Left colon (tissue), 2 donors: ENCODE measurements at regions not wholly inside any gene's neighbourhood (a gene's known extent, or its start where the extent isn't known, plus 50 kb on each side); places are given as distances from the start of the nearest gene placed in this dataset.
"Not testable (repeated sequence)": the region's sequence is repeated elsewhere in the genome, so short reads cannot be mapped to it uniquely, and the experiment has no call there.

ENCODE experiments used
- ATAC-seq: fragments of 200-7000 bp; cut with Tn5 transposase; one replicate; pipeline ENCODE4 v1.9.1; 2020; ENCODE audit warnings: mild to moderate bottlenecking, moderate library complexity
- DNase-seq, 2 donors: peaks; one replicate each; pipeline ENCODE4 v3.0.0-alpha.2; 2020
- intact Hi-C, 2 donors: fragments of 100-400 bp; cut with DNase I in 1 of 2; cut with micrococcal nuclease in 1 of 2; formaldehyde crosslinking; loops; one replicate each; pipeline versions ENCODE4 v1.11.2 to v1.14.0; 2022; cut with DNase I, micrococcal nuclease
- donor health status: DM: no; HTN: no; CAD: no.
- donor health status: DM: yes; HTN: yes; CAD: no.

DNA sequence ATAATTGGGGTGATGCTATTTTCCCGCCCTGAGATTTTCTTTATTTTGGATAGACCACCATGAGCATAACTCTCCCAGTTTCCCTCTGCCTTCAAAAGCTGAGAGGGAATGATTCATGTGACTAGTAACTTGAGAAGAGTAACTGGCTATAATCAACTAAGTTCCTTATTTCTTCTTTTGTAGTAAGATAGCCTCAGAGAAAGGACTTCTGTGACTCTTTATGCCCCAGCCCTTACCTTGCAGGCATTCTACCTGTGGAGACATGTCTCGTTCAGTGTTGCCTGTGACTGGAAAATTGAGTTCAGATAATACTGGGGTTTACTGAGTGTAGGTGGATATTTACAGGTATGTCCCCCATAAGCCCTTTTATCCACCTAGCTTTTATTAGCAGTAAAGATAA is 715.4 kb upstream of the HS3ST1 start:
- intact Hi-C loops = no loop called here
- ATAC-seq (no peak), DNase-seq (no peak)

DNA sequence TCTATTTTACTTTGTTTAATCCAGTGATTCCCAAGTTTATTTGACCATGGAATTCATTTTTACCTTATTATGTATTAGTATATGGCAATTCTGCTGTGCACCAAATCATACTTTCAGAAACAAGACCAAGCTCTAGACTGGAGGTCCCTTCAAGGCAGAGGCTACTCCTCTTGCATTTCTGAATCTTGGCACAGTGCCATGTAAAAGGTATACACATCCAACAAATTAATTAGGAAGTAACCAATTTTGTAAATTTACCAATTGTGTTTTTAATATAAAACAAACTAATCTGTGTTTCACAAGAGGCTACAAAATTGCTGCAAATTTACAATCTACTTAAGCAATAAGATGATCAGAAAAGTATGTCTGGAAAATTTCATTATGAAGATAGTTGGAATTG is 712.2 kb upstream of the HS3ST1 start:
- ATAC-seq (no peak), DNase-seq (no peak)
- intact Hi-C loops = no loop called here

DNA sequence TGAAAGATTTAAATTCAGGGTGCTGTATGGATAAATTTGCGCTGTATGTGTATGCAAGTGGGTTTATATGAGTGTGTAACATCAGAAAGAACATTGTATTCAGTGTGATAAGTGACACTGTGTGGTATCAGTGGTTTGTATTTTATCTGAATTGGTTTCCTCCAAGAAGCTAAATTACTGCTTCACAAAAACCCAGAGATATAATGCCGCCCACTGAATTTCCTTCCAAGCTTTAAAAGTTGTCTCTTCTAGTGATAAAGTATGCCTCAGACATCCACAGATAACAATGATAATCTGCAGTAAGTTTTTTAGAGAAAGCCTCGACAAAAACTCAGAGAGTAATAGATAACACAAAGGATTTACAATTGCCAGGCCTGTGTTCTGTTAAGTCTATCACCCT is 710.6 kb upstream of the HS3ST1 start:
- intact Hi-C loops = no loop called here

DNA sequence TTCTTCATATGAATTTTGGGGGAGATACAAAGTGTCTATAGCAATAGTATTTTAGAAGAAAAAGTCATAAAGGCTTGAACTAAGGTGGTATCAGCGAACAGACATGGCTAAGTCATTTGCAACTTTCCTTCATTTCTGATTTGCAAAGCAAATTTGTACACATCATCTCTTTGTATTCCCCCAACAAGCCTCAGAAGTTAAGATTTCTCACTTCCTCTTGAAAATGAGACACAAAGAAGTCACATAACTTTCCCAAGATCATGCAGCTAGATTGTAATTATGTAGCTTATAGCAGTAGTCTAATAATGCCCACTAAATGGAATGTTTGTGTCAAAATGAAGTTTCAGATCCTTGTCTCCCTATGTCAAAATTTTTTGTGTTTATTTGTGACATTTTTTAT is 709.8 kb upstream of the HS3ST1 start:
- intact Hi-C loops = no loop called here
- DNase-seq = no peak

More for the DNA sequence above, 710.6 kb upstream of the HS3ST1 start:
- ATAC-seq (no peak), DNase-seq (no peak)

DNA sequence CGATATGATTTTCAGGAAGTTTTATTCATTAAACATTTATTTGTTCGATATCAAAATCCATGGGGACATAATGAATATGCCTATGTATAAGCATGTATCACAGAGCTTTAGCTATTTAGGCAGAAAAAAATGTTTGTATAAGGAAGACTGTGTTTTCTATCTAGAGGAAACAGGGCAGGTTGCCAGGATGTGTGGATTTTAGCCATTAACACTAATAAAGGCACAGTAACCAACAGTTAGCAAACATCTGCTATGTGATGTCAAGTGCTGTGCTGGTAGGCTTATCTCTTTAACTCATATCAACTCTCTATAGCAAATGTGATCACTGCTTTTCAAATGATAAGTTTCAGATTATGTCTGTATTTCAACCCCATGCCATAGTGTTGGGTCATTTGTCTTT is 708.9 kb upstream of the HS3ST1 start:
- no peak for DNase-seq
- intact Hi-C loops = no loop called here

More for the DNA sequence above, 709.8 kb upstream of the HS3ST1 start:
- ATAC-seq = no peak

DNA sequence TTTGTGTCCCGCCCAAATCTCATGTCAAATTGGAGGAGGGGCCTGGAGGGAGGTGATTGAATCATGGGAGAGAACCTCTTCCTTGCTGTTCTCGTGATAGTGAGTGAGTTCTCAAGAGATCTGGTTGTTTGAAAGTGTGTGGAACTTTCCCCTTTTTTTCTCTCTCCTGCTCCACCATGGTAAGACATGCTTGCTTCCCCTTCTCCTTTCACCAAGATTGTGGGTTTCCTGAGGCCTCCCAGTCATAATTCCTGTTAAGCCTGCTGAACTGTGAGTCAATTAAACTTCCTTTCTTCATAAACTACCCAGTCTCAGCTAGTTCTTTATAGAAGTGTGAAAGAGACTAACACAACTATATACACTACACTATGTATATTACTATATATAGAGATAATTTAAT is 697.8 kb upstream of the HS3ST1 start:
- DNase-seq (no peak), ATAC-seq (no peak)
- intact Hi-C loops = no loop called here

More for the DNA sequence above, 708.9 kb upstream of the HS3ST1 start:
- no peak for ATAC-seq

DNA sequence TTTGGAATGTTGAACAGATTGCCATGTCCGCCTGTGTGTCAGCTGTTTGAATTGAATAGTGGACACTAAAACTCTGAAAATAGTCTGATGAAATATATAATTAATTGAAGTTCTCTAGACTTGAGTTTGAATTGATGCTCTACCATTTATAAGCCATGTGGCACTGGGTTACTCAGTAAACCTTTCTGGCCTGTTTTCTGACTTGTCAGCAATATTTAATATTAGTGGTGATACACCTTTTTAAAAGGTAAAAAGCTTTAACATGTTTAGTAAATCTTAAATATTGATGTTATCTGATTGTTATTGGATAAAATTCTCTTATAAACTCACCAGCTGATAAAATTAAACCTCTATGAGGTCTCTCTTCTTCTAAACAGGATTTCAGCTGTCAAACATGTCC is 695.4 kb upstream of the HS3ST1 start:
- no peak for ATAC-seq
- DNase-seq = no peak
- intact Hi-C loops = no loop called here

DNA sequence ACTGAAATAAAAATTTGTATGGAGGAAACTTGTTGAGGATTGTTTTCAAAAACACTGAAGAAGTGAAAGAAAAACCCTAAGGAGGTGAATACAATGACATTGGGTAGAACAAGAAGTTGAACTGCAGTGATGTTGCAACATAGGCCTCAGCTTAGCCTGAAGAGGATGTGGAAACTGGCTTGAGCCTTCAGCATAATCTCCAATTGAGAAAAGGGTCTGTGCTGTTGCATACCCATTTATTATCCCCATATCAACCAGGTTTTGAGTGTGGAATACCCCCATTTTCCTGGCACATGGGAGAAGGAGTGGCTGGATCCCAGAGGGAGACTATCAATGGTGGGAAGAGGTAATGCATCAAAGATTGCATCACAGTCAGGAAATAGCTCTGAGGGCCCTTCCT is 695.0 kb upstream of the HS3ST1 start:
- intact Hi-C loops = no loop called here
- no peak for DNase-seq
- no peak for ATAC-seq

DNA sequence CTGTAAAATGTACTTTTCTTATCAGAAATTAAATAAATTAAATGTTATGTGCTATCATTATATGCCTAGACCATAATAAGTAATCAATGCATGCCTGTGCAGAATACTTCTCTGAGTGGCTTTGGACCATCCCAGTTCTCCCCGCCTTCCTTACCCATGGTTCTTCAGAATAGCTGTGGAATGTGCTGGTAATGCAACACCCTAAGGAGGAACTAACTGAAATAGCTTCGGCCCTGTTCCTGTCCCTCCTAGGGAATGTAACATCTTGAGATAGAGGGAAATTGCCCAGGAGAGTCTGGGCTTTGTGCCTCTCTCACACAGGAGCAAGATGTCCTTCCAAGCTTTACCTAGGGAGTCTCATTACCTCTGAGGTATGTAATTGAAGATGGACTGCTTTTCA is 693.6 kb upstream of the HS3ST1 start:
- intact Hi-C loops = no loop called here
- ATAC-seq = no peak
- no peak for DNase-seq

DNA sequence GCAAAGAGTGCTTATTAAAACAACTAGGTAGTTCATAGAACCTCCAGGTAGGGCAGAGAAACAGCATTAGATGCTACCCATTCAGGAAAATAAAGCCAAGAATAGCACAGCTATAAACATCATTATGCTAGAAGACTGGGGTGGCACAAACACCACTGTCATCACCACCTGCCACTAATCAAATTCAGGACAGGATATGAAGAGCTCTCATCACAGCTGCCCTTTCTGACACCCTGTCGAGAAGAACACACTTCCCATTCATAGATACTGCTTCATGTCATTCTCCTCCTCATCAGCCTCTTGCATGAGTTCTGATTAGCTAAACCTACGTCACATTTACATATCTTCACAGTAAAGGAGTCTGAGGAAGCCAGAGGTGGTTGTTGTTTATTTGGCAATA is 692.3 kb upstream of the HS3ST1 start:
- intact Hi-C loops = no loop called here
- ATAC-seq (no peak), DNase-seq (no peak)

DNA sequence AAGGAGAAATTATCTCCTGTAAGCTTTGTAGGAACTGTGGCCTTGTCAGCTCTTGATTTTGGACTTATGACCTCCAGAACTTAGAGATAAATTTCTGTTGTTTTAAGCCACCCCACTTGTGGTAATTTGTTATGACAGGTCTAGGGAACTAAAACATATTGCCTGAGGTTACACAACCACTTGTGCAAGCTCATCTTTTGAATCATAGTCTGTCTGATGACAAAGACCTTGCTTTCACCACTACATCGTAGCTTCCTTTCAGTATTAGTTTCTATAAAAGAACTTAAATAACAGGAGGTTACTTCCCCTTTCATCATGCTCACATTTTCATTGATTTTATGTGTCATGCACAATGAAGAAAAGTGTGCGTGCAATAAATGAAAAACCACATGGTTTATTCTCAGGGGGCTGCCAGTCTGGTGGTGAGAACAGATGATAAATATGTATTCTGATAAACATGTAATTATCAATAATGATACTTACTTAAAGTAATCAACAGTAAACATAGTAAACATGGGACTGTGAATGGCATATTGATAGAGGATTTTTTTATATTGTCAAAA is 690.0 kb upstream of the HS3ST1 start:
- no peak for ATAC-seq
- intact Hi-C loops = no loop called here
- DNase-seq = no peak

DNA sequence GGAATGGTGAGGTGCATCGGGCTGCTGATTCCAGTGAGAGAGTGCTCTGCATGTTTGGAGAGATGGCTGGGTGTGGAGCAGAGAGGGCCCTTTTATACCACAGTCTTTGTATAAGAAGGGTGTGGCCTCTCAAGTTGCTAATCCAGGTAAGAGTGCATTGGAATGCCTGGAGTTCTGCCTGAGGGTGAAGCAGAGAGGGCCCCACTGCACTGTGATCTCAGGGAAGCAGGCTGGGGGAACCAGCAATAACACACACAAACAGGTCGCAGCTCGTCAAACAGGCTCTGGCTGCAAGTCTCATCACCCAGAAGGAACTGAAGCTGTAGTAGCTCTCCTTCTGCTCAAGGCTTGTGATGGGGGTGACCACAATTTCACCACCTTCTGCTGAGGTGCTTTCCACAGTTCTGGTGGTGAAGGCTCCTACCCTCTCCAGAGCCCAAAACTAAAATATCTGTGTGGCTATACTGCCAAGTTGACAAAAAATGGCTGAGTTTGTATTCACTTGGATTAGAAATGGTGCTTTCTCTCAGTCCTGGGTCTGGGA is 687.4 kb upstream of the HS3ST1 start:
- no peak for DNase-seq
- intact Hi-C loops = no loop called here
- no peak for ATAC-seq

DNA sequence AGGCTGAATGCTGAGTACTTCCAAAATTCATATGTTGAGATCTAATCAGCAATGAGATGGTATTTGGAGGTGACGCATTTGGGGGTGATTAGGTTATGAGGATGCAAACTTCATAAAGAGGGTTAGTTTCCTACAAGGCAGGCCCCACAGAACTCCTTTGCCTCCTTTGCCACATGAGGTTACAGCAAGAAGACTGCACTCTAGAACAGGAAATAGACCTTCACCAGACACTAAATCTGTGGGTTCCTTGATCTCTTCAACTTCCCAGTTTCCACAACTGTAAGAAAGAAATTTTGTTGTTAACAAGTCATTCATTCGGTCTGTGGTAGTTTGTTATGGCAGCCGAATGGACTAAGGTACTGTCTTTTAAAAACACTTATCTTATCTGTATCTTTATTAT is 681.9 kb upstream of the HS3ST1 start:
- DNase-seq = no peak
- intact Hi-C loops = no loop called here
- ATAC-seq = no peak

DNA sequence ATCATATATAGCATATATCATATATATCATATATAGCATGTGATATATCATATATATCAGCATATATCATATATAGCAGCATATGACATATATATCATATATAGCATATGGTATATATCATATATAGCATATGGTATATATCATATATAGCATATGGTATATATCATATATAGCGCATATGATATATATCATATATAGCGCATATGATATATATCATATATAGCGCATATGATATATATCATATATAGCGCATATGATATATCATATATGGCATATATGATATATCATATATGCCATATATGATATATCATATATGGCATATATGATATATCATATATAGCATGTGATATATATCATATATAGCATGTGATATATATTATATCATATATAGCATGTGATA is 680.4 kb upstream of the HS3ST1 start:
- DNase-seq, intact Hi-C loops, ATAC-seq: not testable (repeated sequence)

DNA sequence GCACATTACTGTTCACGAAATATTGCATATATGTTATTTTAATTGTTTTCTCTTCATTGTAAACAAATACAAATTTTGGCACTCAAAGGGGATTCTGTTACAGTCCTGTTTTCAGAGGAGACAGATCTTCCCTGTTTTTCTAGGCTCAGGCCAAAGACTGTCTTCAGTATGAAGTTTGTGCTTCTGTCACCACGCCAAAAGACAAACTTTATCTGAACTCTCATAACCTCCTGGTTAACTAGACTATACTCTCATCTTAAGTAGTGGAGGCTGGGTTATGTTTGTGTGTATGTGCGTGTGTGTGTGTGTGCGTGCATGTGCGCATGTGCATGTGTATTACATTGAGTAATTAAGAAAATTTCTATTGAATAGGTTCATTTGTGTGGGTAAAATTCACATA is 676.8 kb upstream of the HS3ST1 start:
- ATAC-seq (no peak), DNase-seq (no peak)
- intact Hi-C loops = no loop called here

DNA sequence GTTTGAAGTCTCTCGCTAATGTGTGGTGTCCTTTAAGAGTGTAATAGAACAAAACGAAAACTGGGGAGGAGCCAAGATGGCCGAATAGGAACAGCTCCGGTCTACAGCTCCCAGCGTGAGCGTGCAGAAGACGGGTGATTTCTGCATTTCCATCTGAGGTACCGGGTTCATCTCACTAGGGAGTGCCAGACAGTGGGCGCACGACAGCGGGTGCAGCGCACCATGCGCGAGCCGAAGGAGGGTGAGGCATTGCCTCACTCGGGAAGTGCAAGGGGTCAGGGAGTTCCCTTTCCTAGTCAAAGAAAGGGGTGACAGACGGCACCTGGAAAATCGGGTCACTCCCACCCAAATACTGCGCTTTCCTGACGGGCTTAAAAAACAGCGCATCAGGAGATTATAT is 661.2 kb upstream of the HS3ST1 start:
- ATAC-seq, intact Hi-C loops, DNase-seq: not testable (repeated sequence)

DNA sequence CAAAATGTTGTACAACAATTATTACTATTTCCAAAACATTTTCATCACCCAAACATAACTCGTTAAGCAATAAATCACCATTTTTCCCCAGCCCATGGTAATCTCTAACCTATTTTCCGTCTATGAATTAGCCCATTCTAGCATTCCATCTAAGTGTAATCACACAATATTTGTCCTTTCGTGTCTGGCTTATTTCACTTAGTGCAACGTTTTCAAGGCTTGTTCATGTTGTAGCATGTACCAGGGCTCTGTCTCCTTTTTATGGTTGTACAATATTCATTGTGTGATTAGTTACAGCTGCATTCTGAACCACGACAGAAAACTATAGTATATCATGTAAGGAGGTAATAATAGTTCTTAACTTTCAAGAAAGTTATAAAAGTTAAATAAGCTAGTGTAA is 656.0 kb upstream of the HS3ST1 start:
- ATAC-seq (no peak), DNase-seq (no peak)
- intact Hi-C loops = no loop called here

DNA sequence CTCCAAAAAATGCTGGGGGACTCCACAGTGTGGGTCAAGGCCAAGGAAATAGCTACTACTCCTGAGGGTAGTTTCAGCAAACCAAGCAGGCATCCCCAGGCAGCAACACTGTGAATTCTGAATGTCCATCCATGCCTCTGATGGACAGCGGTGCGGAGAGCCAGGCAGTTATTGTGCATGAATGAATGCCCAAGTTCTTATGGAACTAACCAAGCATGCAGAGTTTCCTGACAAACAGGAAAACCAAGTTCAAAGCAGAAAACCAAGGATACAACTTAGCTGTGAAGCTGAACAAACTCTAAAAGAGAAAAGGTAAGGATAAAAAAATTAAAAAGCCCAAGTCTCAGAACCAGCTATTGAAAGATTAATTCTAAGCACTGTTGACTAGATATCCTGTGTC is 642.6 kb upstream of the HS3ST1 start:
- intact Hi-C loops = no loop called here
- DNase-seq (no peak), ATAC-seq (no peak)

DNA sequence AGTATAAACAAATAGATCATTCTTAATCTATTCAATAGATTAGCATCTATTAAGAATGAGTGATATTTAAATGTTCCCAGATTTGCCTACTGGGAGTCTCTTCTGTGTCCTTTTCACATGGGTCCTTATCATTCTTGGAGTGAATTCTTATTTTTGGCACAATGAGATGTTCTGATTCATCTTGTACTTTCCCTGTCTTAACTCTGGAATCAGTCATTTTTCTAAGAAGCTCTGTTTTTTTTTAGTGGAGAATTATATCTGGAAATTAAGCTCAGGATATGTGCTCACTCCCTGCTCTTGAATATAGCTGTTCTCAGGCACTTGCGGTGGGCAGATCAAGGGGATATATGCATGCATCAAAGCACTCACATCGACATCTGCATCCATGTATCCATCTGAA is 625.3 kb upstream of the HS3ST1 start:
- DNase-seq (no peak), ATAC-seq (no peak)
- intact Hi-C loops = no loop called here

DNA sequence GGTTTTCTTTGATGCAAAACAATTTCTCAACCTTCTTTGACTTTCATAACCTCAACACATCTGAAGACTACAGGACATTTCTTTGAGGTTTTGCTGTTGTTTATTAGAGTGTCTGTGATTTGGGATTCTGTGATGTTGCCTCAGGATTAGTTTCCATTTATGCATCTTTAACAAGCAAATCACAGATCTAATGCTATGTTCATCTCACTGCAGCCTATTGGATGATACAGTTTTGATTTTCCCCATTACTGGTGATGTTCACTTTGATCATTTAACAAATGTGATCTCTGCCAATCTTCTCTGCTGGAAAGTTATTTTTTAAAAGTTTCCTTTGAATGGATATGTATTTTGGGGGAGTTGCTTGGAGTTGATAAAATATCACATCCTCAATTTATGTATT is 624.9 kb upstream of the HS3ST1 start:
- DNase-seq (no peak), ATAC-seq (no peak)
- intact Hi-C loops = no loop called here

DNA sequence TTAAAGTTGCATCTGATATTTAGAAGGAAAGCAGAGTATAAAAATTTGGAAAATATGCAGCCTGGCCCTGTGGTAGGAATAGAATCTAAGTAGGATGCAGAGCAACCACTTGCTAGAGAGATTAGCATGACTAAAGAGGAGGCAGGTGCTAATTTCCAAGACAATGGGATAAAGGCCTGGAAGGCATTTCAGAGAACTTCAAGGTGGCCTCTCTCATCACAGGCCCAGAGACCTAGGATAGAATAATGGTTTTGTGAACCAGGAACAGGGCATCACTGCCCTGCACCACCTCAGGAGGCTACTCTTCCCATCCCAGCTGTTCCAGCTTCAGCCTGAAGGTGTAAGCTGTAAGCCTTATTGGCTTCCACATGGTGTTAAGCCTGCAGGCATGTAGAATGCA is 621.7 kb upstream of the HS3ST1 start:
- no peak for DNase-seq
- no peak for ATAC-seq
- intact Hi-C loops = no loop called here

DNA sequence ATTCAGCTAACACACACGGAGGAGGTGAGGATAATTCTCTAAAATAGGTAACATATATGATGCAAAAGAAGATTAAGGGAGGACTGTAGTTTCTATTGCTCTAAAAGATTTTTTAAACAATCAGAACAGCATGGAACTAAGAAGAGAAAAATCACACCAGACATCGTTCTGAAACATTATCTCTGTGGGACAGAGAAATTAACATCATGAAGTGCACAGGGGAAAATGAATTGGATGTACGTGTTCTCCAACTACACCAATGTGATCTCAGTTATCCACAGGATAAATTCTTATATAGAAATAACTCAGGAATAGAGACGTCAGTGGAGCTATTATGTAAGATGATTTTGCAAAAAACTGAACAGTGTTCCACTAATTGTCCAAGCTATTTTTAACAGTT is 614.1 kb upstream of the HS3ST1 start:
- intact Hi-C loops = no loop called here
- ATAC-seq (no peak), DNase-seq (no peak)
